AG09309 (cell line): ENCODE measurements at regions not wholly inside any gene's neighbourhood (a gene's known extent, or its start where the extent isn't known, plus 50 kb on each side); places are given as distances from the start of the nearest gene placed in this dataset.
A peak's percentile ranks its signal among the peaks of the same experiment; 100 is the strongest.

Experiments
- DNase-seq: peaks from one replicate; pipeline ENCODE4 v3.0.0-alpha.2; 2010; ENCODE audit warnings: low read depth
- H3K4me3 ChIP-seq: 2 replicates; pipeline ENCODE4 v1.5.1; 2011; ENCODE audit warnings: mild to moderate bottlenecking, low read depth, low read length, moderate library complexity; ENCODE audit not compliant: control insufficient read depth
- CTCF ChIP-seq: IDR thresholded peaks from 2 replicates; pipeline ENCODE4 v1.5.1; 2011; ENCODE audit warnings: mild to moderate bottlenecking, low read depth, low read length, inconsistent platforms; ENCODE audit not compliant: insufficient read depth, control insufficient read depth; ENCODE audit errors: missing control alignments

- DNase-seq = no peak
- H3K4me3 ChIP-seq = no peak overlapping the region
- no peak for TF ChIP-seq CTCF
Observed at GRCh38 chr3:111336511-111336910, 205.5 kb upstream of the CD96 start.

GRCh38 chr3:111338059-111338698, 203.8 kb upstream of the CD96 start:
- peak; percentile 42 for DNase-seq
- H3K4me3 ChIP-seq = no peak overlapping the region
- peak; percentile 91 for TF ChIP-seq CTCF

GRCh38 chr3:111339017-111339416, 203.0 kb upstream of the CD96 start:
- no peak for DNase-seq
- no peak for TF ChIP-seq CTCF
- H3K4me3 ChIP-seq = no peak overlapping the region

GRCh38 chr3:111351334-111351733, 190.7 kb upstream of the CD96 start:
- DNase-seq = no peak
- H3K4me3 ChIP-seq = no peak overlapping the region
- no peak for TF ChIP-seq CTCF

- no peak overlapping the region for H3K4me3 ChIP-seq
- DNase-seq = no peak
- no peak for TF ChIP-seq CTCF
Observed at GRCh38 chr3:111352585-111352984, 189.4 kb upstream of the CD96 start.

- no peak for DNase-seq
- H3K4me3 ChIP-seq = no peak overlapping the region
- no peak for TF ChIP-seq CTCF
Observed at GRCh38 chr3:111359261-111360030, 182.6 kb upstream of the CD96 start.
